ENCODE measurements at regions not wholly inside any gene's neighbourhood (a gene's known extent, or its start where the extent isn't known, plus 50 kb on each side); places are given as distances from the start of the nearest gene placed in this dataset.

- TF ChIP-seq POU6F1 (CRISPR knock-in tag; IDR thresholded peaks at IDR 0.05; ENCODE audit: borderline replicate concordance, low read depth), result no peak
- no peak for TF ChIP-seq ARNTL (CRISPR knock-in tag; IDR thresholded peaks at IDR 0.05; ENCODE audit: borderline replicate concordance, low read depth)
- TF ChIP-seq ZFP3 (CRISPR knock-in tag; IDR thresholded peaks at IDR 0.05), result no peak
- no peak for TF ChIP-seq OSR1 (CRISPR knock-in tag; IDR thresholded peaks at IDR 0.05)
- TF ChIP-seq ZNF8 (CRISPR knock-in tag; IDR thresholded peaks at IDR 0.05), result no peak
- no peak for TF ChIP-seq CSDC2 (CRISPR knock-in tag; IDR thresholded peaks at IDR 0.05)
Observed at GRCh38 chr6:22027040-22027725, 269.7 kb downstream of the PRL start (continued).

- ATAC-seq, result no peak
- TF ChIP-seq SNAI2 (CRISPR knock-in tag; IDR thresholded peaks at IDR 0.05), result no peak
- TF ChIP-seq ZC3H10 (CRISPR knock-in tag; IDR thresholded peaks at IDR 0.05), result no peak
- TF ChIP-seq POU6F1 (CRISPR knock-in tag; IDR thresholded peaks at IDR 0.05; ENCODE audit: borderline replicate concordance, low read depth), result no peak
- TF ChIP-seq PPARA (CRISPR knock-in tag; IDR thresholded peaks at IDR 0.05; ENCODE audit: borderline replicate concordance), result no peak
- TF ChIP-seq GLIS3 (CRISPR knock-in tag; IDR thresholded peaks at IDR 0.05), result no peak
- TF ChIP-seq BACH2 (CRISPR knock-in tag; IDR thresholded peaks at IDR 0.05; ENCODE audit: borderline replicate concordance), result no peak
- TF ChIP-seq OSR1 (CRISPR knock-in tag; IDR thresholded peaks at IDR 0.05), result no peak
- no peak for TF ChIP-seq RARB (CRISPR knock-in tag; IDR thresholded peaks at IDR 0.05)
- no peak for TF ChIP-seq ZNF565 (CRISPR knock-in tag; conservative IDR thresholded peaks at IDR 0.05; ENCODE audit: low read depth)
- TF ChIP-seq TCF4 (CRISPR knock-in tag; IDR thresholded peaks at IDR 0.05; ENCODE audit: borderline replicate concordance), result no peak
Observed at GRCh38 chr6:22028403-22029090, 268.3 kb downstream of the PRL start.

DNA sequence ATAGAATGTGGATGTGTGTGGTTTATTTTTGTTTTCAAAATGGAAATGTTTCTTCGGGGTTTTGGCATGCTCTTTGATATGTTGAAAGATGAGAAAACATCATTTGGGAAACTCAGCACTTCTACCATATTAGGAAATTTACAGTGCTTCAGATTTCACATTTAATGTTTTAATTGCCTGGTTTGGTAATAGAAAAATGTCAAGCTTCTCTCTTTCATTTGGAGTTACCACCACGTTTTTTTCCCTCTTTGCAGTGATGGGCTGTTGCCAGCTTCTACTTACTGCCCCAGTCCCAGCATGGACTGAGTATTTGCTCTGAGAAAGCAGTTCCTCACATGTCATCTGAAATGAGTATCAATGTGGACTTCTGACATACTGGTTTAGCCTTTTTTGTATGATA, 267.7 kb downstream of the PRL start:
- TF ChIP-seq ZFP3 (CRISPR knock-in tag; IDR thresholded peaks at IDR 0.05) (no peak), ZFP30 (CRISPR knock-in tag; IDR thresholded peaks at IDR 0.05) (no peak), ZNF70 (CRISPR knock-in tag; IDR thresholded peaks at IDR 0.05) (no peak), CSRNP3 (CRISPR knock-in tag; IDR thresholded peaks at IDR 0.05) (no peak), SNAI2 (CRISPR knock-in tag; IDR thresholded peaks at IDR 0.05) (no peak), ARNTL (CRISPR knock-in tag; IDR thresholded peaks at IDR 0.05; ENCODE audit: borderline replicate concordance, low read depth) (no peak), TOX (CRISPR knock-in tag; IDR thresholded peaks at IDR 0.05; ENCODE audit: borderline replicate concordance) (no peak), OSR1 (CRISPR knock-in tag; IDR thresholded peaks at IDR 0.05) (no peak), GLIS3 (CRISPR knock-in tag; IDR thresholded peaks at IDR 0.05) (no peak), CSDC2 (CRISPR knock-in tag; IDR thresholded peaks at IDR 0.05) (no peak), ZNF565 (CRISPR knock-in tag; conservative IDR thresholded peaks at IDR 0.05; ENCODE audit: low read depth) (no peak), TCF4 (CRISPR knock-in tag; IDR thresholded peaks at IDR 0.05; ENCODE audit: borderline replicate concordance) (no peak), PPARA (CRISPR knock-in tag; IDR thresholded peaks at IDR 0.05; ENCODE audit: borderline replicate concordance) (no peak), ZNF8 (CRISPR knock-in tag; IDR thresholded peaks at IDR 0.05) (no peak), RARB (CRISPR knock-in tag; IDR thresholded peaks at IDR 0.05) (no peak), PATZ1 (CRISPR knock-in tag; IDR thresholded peaks at IDR 0.05; ENCODE audit: borderline replicate concordance) (no peak), TSHZ2 (CRISPR knock-in tag; IDR thresholded peaks at IDR 0.05) (no peak)
- TF ChIP-seq, protein P1, sequence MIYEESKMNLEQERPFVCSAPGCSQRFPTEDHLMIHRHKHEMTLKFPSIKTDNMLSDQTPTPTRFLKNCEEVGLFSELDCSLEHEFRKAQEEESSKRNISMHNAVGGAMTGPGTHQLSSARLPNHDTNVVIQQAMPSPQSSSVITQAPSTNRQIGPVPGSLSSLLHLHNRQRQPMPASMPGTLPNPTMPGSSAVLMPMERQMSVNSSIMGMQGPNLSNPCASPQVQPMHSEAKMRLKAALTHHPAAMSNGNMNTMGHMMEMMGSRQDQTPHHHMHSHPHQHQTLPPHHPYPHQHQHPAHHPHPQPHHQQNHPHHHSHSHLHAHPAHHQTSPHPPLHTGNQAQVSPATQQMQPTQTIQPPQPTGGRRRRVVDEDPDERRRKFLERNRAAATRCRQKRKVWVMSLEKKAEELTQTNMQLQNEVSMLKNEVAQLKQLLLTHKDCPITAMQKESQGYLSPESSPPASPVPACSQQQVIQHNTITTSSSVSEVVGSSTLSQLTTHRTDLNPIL (CRISPR knock-in tag; IDR thresholded peaks at IDR 0.05; ENCODE audit: low read depth), result no peak
- no peak for ATAC-seq
